ENCODE measurements at regions not wholly inside any gene's neighbourhood (a gene's known extent, or its start where the extent isn't known, plus 50 kb on each side); places are given as distances from the start of the nearest gene placed in this dataset.

DNA sequence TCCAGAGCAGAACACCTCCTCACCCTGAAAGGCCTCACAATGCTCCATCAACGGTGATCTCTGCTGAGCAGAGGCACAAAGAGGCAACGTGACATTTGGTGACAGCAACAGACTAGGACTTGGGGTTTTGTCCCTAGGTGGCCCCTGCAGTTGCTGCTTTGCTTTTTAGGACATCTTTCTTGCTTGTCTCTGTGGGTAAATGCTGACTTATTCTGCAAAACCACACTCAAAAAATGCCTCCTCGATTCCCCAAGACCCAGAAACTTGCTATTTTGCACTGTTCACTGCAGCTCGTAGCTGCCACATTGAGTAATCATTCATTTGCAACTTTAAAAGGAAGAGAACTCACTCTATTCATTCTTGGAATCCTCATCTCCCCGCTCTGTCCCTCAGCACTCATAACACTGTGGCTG lies 209.9 kb downstream of the LY86 start:
- DNase-seq (ENCODE audit: low read depth): no peak
- TF ChIP-seq CTCF (IDR thresholded peaks at IDR 0.05; ENCODE audit: insufficient read depth, low read depth, low read length): no peak
- H3K4me3 ChIP-seq (ENCODE audit: low read depth, low read length): no peak overlapping the region

DNA sequence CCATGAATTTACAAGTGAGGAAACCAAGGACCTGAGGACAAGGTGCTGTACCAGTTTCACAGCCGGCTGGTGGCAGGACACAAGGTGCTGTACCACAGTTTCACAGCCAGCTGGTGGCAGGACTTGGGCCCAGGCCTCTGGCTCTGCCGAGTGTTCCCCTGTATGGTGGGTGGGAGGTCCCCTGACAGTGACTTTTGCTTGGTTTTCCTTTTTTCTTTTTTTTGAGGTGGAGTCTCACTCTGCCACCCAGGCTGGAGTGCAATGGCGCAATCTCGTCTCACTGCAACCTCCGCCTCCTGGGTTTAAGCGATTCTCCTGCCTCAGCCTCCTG lies 212.4 kb downstream of the LY86 start:
- DNase-seq (ENCODE audit: low read depth): no peak

DNA sequence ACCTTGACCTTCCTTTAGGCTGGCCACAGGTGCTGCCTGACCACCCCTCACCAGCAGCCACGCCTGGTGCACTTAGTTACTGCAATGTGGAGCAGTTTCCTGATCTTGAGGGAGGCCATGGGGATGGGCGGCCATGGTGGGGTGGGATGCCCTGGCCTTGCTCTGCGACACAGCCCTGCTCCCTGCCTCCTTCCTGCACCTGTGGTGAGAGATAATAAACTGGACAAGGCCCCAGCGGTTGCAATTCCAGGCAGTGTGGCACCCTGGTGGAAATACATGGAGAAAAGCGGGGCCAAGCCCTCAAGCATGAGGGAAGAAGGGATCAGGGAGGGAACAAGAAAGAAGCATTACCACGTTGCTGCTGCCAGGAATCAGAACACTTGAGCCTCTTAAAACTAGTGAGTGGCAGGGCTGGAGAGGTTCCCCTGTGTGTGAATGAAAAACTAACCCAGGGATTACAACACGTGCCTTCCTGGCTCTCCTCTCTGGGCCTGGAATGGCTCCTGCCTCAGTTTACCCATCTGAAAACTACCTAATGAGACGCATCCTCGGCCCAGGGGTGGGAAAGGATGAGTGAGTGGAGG lies 213.2 kb downstream of the LY86 start:
- no peak for TF ChIP-seq CTCF (IDR thresholded peaks at IDR 0.05; ENCODE audit: insufficient read depth, low read depth, low read length)
- H3K4me3 ChIP-seq (ENCODE audit: low read depth, low read length): no peak overlapping the region
- DNase-seq (ENCODE audit: low read depth): no peak

More for the DNA sequence above, 212.4 kb downstream of the LY86 start:
- no peak for TF ChIP-seq CTCF (IDR thresholded peaks at IDR 0.05; ENCODE audit: insufficient read depth, low read depth, low read length)
- no peak overlapping the region for H3K4me3 ChIP-seq (ENCODE audit: low read depth, low read length)

GRCh38 chr6:6803180-6803977 lies 214.9 kb downstream of the LY86 start:
- DNase-seq (ENCODE audit: low read depth): no peak
- no peak for TF ChIP-seq CTCF (IDR thresholded peaks at IDR 0.05; ENCODE audit: insufficient read depth, low read depth, low read length)
- H3K4me3 ChIP-seq (ENCODE audit: low read depth, low read length): no peak overlapping the region

- DNase-seq (ENCODE audit: low read depth): no peak
- TF ChIP-seq CTCF (IDR thresholded peaks at IDR 0.05; ENCODE audit: insufficient read depth, low read depth, low read length): no peak
- no peak overlapping the region for H3K4me3 ChIP-seq (ENCODE audit: low read depth, low read length)
Observed at GRCh38 chr6:6804843-6805615, 216.5 kb downstream of the LY86 start.

DNA sequence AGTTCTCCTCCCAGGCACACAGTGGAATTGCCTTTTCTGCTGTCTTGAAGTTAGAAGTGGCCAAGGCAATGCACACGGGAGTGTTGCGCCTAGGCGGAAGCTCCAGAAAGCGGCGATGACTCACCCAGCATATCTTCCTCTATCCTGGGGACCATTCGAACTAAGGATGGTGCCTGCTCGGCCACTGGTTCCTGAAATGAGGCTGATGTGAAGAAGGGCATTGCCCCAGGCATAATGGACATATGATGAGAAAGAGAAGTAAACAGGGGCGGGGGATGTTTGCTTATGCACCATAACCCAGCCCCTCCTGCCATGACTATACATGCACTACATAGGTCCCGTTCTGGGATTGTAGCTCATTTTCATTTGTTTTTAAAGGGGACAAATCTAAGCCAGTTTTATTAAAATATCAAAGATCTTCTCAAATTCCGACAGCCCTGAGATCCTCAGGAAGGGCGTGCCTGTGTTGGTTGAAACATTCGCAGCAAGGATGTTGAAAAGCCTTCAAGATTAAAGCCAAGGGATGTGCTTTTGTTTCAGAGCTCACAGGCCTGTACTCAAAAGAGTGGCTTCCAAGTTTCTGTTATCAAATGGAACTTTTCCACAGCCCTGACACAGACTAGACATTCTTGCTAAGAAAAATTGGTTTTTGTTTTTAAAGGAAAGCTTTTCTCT lies 218.5 kb downstream of the LY86 start:
- no peak overlapping the region for H3K4me3 ChIP-seq (ENCODE audit: low read depth, low read length)
- TF ChIP-seq CTCF (IDR thresholded peaks at IDR 0.05; ENCODE audit: insufficient read depth, low read depth, low read length): no peak
- DNase-seq (ENCODE audit: low read depth): no peak

Data from fibroblast of villous mesenchyme (primary cell).